Activated effector memory CD4-positive, alpha-beta T cell treated with Interleukin-2 at 50 U/mL for 16 hours (primary cell): ENCODE measurements at regions not wholly inside any gene's neighbourhood (a gene's known extent, or its start where the extent isn't known, plus 50 kb on each side); places are given as distances from the start of the nearest gene placed in this dataset.

Experiments used
- DNase-seq: peaks from one replicate; pipeline ENCODE4 v3.0.0-alpha.2; 2020

GRCh38 chr16:66003201-66003600 lies 363.3 kb upstream of the CDH5 start:
- no peak for DNase-seq

GRCh38 chr16:66002601-66003000 lies 363.9 kb upstream of the CDH5 start:
- no peak for DNase-seq

GRCh38 chr16:66001432-66001831 lies 365.1 kb upstream of the CDH5 start:
- DNase-seq, result no peak

GRCh38 chr16:65998443-65998842 lies 368.0 kb upstream of the CDH5 start:
- DNase-seq, result no peak

GRCh38 chr16:65994291-65994690 lies 372.2 kb upstream of the CDH5 start:
- no peak for DNase-seq

- DNase-seq, result no peak
Measured at GRCh38 chr16:65991149-65991701, 375.3 kb upstream of the CDH5 start.

GRCh38 chr16:65989861-65990604 lies 376.5 kb upstream of the CDH5 start:
- no peak for DNase-seq

- DNase-seq, result no peak
Measured at GRCh38 chr16:65988024-65988595, 378.4 kb upstream of the CDH5 start.

GRCh38 chr16:65984296-65984695 lies 382.2 kb upstream of the CDH5 start:
- DNase-seq, result no peak

- no peak for DNase-seq
Measured at GRCh38 chr16:65981057-65981456, 385.4 kb upstream of the CDH5 start.

GRCh38 chr16:65975049-65975708 lies 391.3 kb upstream of the CDH5 start:
- DNase-seq, result no peak

GRCh38 chr16:65967376-65967775 lies 399.1 kb upstream of the CDH5 start:
- no peak for DNase-seq

GRCh38 chr16:65965628-65966027 lies 400.9 kb upstream of the CDH5 start:
- DNase-seq, result no peak

GRCh38 chr16:65964752-65965151 lies 401.7 kb upstream of the CDH5 start:
- no peak for DNase-seq

GRCh38 chr16:65961476-65962143 lies 404.9 kb upstream of the CDH5 start:
- DNase-seq, result no peak

GRCh38 chr16:65959983-65960382 lies 406.5 kb upstream of the CDH5 start:
- no peak for DNase-seq

- no peak for DNase-seq
Measured at GRCh38 chr16:65958086-65958485, 408.4 kb upstream of the CDH5 start.

GRCh38 chr16:65956100-65956499 lies 410.4 kb upstream of the CDH5 start:
- no peak for DNase-seq

GRCh38 chr16:65954446-65954845 lies 412.0 kb upstream of the CDH5 start:
- no peak for DNase-seq

GRCh38 chr16:65950211-65950610 lies 416.3 kb upstream of the CDH5 start:
- no peak for DNase-seq

GRCh38 chr16:65948361-65948760 lies 418.1 kb upstream of the CDH5 start:
- DNase-seq, result no peak

GRCh38 chr16:65947951-65948350 lies 418.5 kb upstream of the CDH5 start:
- DNase-seq, result no peak

- no peak for DNase-seq
Measured at GRCh38 chr16:65945493-65945892, 421.0 kb upstream of the CDH5 start.

GRCh38 chr16:65944361-65944760 lies 422.1 kb upstream of the CDH5 start:
- no peak for DNase-seq
